ENCODE measurements at regions not wholly inside any gene's neighbourhood (a gene's known extent, or its start where the extent isn't known, plus 50 kb on each side); places are given as distances from the start of the nearest gene placed in this dataset.

DNA sequence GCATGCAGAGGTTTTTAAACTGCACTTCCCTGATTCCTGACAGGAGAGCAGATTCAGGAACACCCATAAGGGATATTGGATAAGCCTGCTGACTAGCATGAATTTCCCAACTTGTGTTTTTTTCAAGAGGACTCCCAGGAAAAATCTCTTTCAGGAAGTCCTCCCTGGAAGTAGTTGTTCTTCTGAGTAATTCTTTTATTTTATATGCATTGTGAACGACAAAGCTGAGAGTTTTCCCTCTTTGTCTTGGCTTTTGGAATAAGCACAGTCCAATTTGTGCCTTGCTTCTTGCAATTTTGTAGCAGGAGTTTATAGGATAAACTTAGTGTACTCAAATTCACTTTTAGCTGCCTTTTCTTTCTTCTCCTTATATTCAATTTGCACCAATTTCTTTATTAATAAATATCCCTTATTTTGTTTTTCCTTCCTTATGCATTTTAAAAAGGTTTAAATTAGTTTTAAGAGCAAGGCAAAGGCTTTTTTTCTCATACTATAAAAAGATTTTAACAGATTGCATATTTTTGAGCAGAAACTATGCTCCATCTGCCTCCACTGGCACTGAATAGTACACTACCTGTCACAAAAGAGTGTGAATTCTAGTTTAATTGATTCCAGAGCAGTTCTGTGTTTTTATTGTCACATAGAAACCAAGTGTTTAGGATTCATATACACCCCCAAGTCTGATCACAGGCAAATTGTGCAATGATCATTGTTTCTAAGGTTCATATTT, 543.3 kb upstream of the SPRY2 start:
- Histone ChIP-seq H3K36me3 (no peaks in the 10 kb centered on the region), H3K27me3 (no peaks in the 10 kb centered on the region), H3K4me1 (no peaks in the 10 kb centered on the region), H3K4me3 (replicated peaks in 1 of 3) (no peak overlapping the region), H3K9me3 (no peaks in the 10 kb centered on the region), H3K27ac (no peak overlapping the region)
- intact Hi-C loops (cut with DNase I): no loop called here
- 64 to 77% methylated on average over 1 of the region's 1 CpG for WGBS, 2 donors
- TF ChIP-seq POLR2A (IDR thresholded peaks at IDR 0.05): no peak
- TF ChIP-seq, protein P1, sequence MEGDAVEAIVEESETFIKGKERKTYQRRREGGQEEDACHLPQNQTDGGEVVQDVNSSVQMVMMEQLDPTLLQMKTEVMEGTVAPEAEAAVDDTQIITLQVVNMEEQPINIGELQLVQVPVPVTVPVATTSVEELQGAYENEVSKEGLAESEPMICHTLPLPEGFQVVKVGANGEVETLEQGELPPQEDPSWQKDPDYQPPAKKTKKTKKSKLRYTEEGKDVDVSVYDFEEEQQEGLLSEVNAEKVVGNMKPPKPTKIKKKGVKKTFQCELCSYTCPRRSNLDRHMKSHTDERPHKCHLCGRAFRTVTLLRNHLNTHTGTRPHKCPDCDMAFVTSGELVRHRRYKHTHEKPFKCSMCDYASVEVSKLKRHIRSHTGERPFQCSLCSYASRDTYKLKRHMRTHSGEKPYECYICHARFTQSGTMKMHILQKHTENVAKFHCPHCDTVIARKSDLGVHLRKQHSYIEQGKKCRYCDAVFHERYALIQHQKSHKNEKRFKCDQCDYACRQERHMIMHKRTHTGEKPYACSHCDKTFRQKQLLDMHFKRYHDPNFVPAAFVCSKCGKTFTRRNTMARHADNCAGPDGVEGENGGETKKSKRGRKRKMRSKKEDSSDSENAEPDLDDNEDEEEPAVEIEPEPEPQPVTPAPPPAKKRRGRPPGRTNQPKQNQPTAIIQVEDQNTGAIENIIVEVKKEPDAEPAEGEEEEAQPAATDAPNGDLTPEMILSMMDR (IDR thresholded peaks at IDR 0.05): no peak
- no peak for DNase-seq

DNA sequence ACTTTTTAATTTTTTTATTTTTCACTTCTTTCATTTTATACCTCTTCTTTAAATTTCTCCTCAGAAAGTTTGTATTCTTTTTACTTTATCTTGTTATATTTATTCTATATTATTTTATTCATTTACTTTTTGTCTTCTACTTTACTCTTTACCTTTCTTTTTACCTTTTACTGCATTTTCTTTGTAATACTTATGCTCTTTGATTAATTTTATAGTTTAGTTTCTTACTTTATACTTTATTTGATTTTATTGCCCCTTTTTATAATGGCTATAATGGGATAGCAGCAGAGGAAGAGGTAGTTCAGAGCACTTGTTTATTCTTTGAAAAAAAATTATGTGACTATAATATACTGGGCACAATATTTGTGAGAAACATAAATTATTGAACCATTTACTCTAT, 542.6 kb upstream of the SPRY2 start:
- intact Hi-C loops (cut with DNase I): no loop called here

DNA sequence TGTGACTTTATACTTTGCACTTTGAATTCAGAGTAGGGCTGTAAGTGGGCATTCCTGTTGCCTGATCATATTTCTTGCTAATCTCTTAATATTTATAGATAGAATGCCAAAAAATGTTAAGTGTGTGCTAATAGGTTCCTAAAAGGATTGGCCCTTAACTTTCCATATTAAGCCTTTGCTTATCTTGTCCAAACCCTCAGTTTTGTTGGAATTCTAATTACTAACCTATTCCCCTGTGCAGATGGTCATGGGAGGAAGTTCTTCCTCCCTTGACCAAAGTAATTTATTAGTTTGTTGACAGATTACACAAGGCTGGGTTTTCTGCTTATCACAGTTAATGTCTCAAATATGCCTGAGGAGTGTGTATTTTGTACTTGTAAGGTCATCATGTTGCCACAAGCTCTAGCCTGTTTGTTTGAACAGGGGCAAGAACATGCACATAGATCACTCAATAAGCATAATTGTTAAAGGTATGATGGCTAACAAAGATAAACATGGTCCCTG, 541.1 kb upstream of the SPRY2 start:
- Histone ChIP-seq H3K27me3 (no peaks in the 10 kb centered on the region), H3K4me3 (replicated peaks in 1 of 3) (no peak overlapping the region), H3K4me1 (no peaks in the 10 kb centered on the region), H3K36me3 (no peaks in the 10 kb centered on the region), H3K27ac (no peak overlapping the region), H3K9me3 (no peaks in the 10 kb centered on the region)
- TF ChIP-seq POLR2A (IDR thresholded peaks at IDR 0.05): no peak
- TF ChIP-seq, protein P1 (IDR thresholded peaks at IDR 0.05): no peak
- intact Hi-C loops (cut with DNase I): no loop called here
- DNase-seq: no peak

More for the DNA sequence above, 542.6 kb upstream of the SPRY2 start:
- H3K9me3 ChIP-seq: no peaks in the 10 kb centered on the region
- no peak overlapping the region for H3K27ac ChIP-seq
- H3K36me3 ChIP-seq: no peaks in the 10 kb centered on the region
- TF ChIP-seq, protein P1 (IDR thresholded peaks at IDR 0.05): no peak
- no peak for TF ChIP-seq POLR2A (IDR thresholded peaks at IDR 0.05)
- no peak overlapping the region for H3K4me3 ChIP-seq (replicated peaks in 1 of 3)
- H3K4me1 ChIP-seq: no peaks in the 10 kb centered on the region
- no peaks in the 10 kb centered on the region for H3K27me3 ChIP-seq
- no peak for DNase-seq

GRCh38 chr13:80881495-80881894, 540.6 kb upstream of the SPRY2 start:
- no peak overlapping the region for H3K27ac ChIP-seq
- no peak for DNase-seq
- H3K27me3 ChIP-seq: no peaks in the 10 kb centered on the region
- no peaks in the 10 kb centered on the region for H3K4me1 ChIP-seq
- no peaks in the 10 kb centered on the region for H3K9me3 ChIP-seq
- no peaks in the 10 kb centered on the region for H3K36me3 ChIP-seq
- no peak overlapping the region for H3K4me3 ChIP-seq (replicated peaks in 1 of 3)
- intact Hi-C loops (cut with DNase I): no loop called here
- TF ChIP-seq POLR2A (IDR thresholded peaks at IDR 0.05): no peak
- TF ChIP-seq, protein P1 (IDR thresholded peaks at IDR 0.05): no peak

- H3K4me1 ChIP-seq: no peaks in the 10 kb centered on the region
- no peaks in the 10 kb centered on the region for H3K9me3 ChIP-seq
- DNase-seq: no peak
- H3K27ac ChIP-seq: no peak overlapping the region
- no peak overlapping the region for H3K4me3 ChIP-seq (replicated peaks in 1 of 3)
- H3K36me3 ChIP-seq: no peaks in the 10 kb centered on the region
- 63 to 66% methylated on average over 1 of the region's 1 CpG for WGBS, 2 donors
- no peaks in the 10 kb centered on the region for H3K27me3 ChIP-seq
- TF ChIP-seq POLR2A (IDR thresholded peaks at IDR 0.05): no peak
- TF ChIP-seq, protein P1 (IDR thresholded peaks at IDR 0.05): no peak
- intact Hi-C loops (cut with DNase I): no loop called here
These were observed 540.1 kb upstream of the SPRY2 start for GRCh38 chr13:80881034-80881433.
